Fibroblast of lung (primary cell): ENCODE measurements at regions not wholly inside any gene's neighbourhood (a gene's known extent, or its start where the extent isn't known, plus 50 kb on each side); places are given as distances from the start of the nearest gene placed in this dataset.

Experiments
- DNase-seq, 2 donors: peaks; one replicate each; pipeline versions ENCODE4 v3.0.0 to v3.0.0-alpha.2; 2010; ENCODE audit warnings: low read depth in 2 of 2
- H2AFZ ChIP-seq: 2 replicates; pipeline ENCODE4 v1.5.1; 2012; ENCODE audit warnings: low read length, control low read depth, inconsistent platforms
- H3K27ac ChIP-seq: 2 replicates; pipeline ENCODE4 v1.5.1; 2011; ENCODE audit warnings: low read length, control low read depth; ENCODE audit not compliant: insufficient read depth
- H3K27me3 ChIP-seq: 2 replicates; pipeline ENCODE4 v1.5.1; 2011; ENCODE audit warnings: mild to moderate bottlenecking, low read length; ENCODE audit not compliant: control insufficient read depth, insufficient read depth
- H3K36me3 ChIP-seq: 2 replicates; pipeline ENCODE4 v1.5.1; 2011; ENCODE audit warnings: low read length; ENCODE audit not compliant: control insufficient read depth, insufficient read depth
- H3K4me1 ChIP-seq: 2 replicates; pipeline ENCODE4 v1.5.1; 2011; ENCODE audit warnings: low read length; ENCODE audit not compliant: control insufficient read depth, insufficient read depth; ENCODE audit errors: extremely low read depth
- H3K4me2 ChIP-seq: 2 replicates; pipeline ENCODE4 v1.5.1; 2011; ENCODE audit warnings: low read length, control low read depth; ENCODE audit not compliant: insufficient read depth; ENCODE audit errors: extremely low read depth
- H3K4me3 ChIP-seq, 4 experiments: fragments of 200-600 bp in 1 of 4; sonication (generic) in 1 of 4; replicated peaks in 1 of 4; 2 replicates each; pipeline ENCODE4 v1.5.1; 2011 to 2016; ENCODE audit warnings: low read length in 4 of 4, low read depth in 3 of 4, mild to moderate bottlenecking in 3 of 4, control low read depth in 2 of 4, inconsistent platforms in 1 of 4, mixed read lengths in 1 of 4; ENCODE audit not compliant: insufficient read depth in 1 of 4; ENCODE audit errors: control extremely low read depth in 1 of 4
- H3K79me2 ChIP-seq: 2 replicates; pipeline ENCODE4 v1.5.1; 2012; ENCODE audit warnings: mild to moderate bottlenecking, low read length, inconsistent platforms; ENCODE audit not compliant: control insufficient read depth, insufficient read depth
- H3K9ac ChIP-seq: 2 replicates; pipeline ENCODE4 v1.5.1; 2011; ENCODE audit warnings: mild to moderate bottlenecking, low read length, control low read depth; ENCODE audit not compliant: insufficient read depth
- H3K9me3 ChIP-seq: 2 replicates; pipeline ENCODE4 v1.5.1; 2012; ENCODE audit warnings: low read depth, low read length; ENCODE audit not compliant: control insufficient read depth, insufficient read depth
- H4K20me1 ChIP-seq: 2 replicates; pipeline ENCODE4 v1.5.1; 2011; ENCODE audit warnings: low read length; ENCODE audit not compliant: control insufficient read depth, insufficient read depth; ENCODE audit errors: extremely low read depth
- CTCF ChIP-seq, 2 donors: IDR thresholded peaks in 1 of 2; conservative IDR thresholded peaks in 1 of 2; 1 replicate in 1 of 2; 2 replicates in 1 of 2; pipeline ENCODE4 v1.5.1; 2011 to 2012; ENCODE audit warnings: low read length in 2 of 2, control low read depth in 1 of 2, inconsistent platforms in 1 of 2, low read depth in 1 of 2, mild to moderate bottlenecking in 1 of 2
- EZH2 ChIP-seq: IDR thresholded peaks from 2 replicates; pipeline ENCODE4 v1.5.1; 2012; ENCODE audit warnings: low read length, control low read depth, mild to moderate bottlenecking; ENCODE audit errors: missing control alignments

- H3K4me3 ChIP-seq: no peak overlapping the region
- no peaks in the 10 kb centered on the region for H3K9me3 ChIP-seq
Measured at GRCh38 chr2:220417503-220417902, 790.1 kb downstream of the SLC4A3 start.

GRCh38 chr2:220419647-220420046 is 792.2 kb downstream of the SLC4A3 start:
- TF ChIP-seq EZH2 (no peak), CTCF (conservative IDR thresholded peaks at IDR 0.05 in 1 of 2, IDR thresholded peaks at IDR 0.05 in 1 of 2; ENCODE audit: low read depth in 1 of 2, low read length in 2 of 2) (no peak)
- peak; percentile 8 to 12 for DNase-seq
- no peak overlapping the region for H2AFZ ChIP-seq

More at GRCh38 chr2:220417503-220417902, 790.1 kb downstream of the SLC4A3 start:
- Histone ChIP-seq H3K79me2 (no peaks in the 10 kb centered on the region), H3K4me1 (no peaks in the 10 kb centered on the region), H2AFZ (no peak overlapping the region), H3K27ac (no peak overlapping the region), H3K4me2 (no peak overlapping the region), H4K20me1 (no peaks in the 10 kb centered on the region), H3K9ac (no peak overlapping the region), H3K36me3 (no peaks in the 10 kb centered on the region), H3K27me3 (no peaks in the 10 kb centered on the region)
- no peak for TF ChIP-seq EZH2
- DNase-seq: no peak

GRCh38 chr2:220420820-220421219 is 793.4 kb downstream of the SLC4A3 start:
- Histone ChIP-seq H3K27ac (no peak overlapping the region), H2AFZ (no peak overlapping the region), H3K9ac (no peak overlapping the region), H3K4me3 (no peak overlapping the region), H4K20me1 (no peaks in the 10 kb centered on the region), H3K4me2 (no peak overlapping the region), H3K27me3 (no peaks in the 10 kb centered on the region), H3K9me3 (no peaks in the 10 kb centered on the region), H3K79me2 (no peaks in the 10 kb centered on the region), H3K36me3 (no peaks in the 10 kb centered on the region), H3K4me1 (no peaks in the 10 kb centered on the region)
- DNase-seq: no peak
- TF ChIP-seq CTCF (conservative IDR thresholded peaks at IDR 0.05 in 1 of 2, IDR thresholded peaks at IDR 0.05 in 1 of 2; ENCODE audit: low read depth in 1 of 2, low read length in 2 of 2): no peak
- no peak for TF ChIP-seq EZH2

More at GRCh38 chr2:220419647-220420046, 792.2 kb downstream of the SLC4A3 start:
- Histone ChIP-seq H3K9me3 (no peaks in the 10 kb centered on the region), H3K27me3 (no peaks in the 10 kb centered on the region), H3K4me1 (no peaks in the 10 kb centered on the region), H3K4me3 (no peak overlapping the region), H3K4me2 (no peak overlapping the region), H3K9ac (no peak overlapping the region), H3K79me2 (no peaks in the 10 kb centered on the region), H3K36me3 (no peaks in the 10 kb centered on the region), H4K20me1 (no peaks in the 10 kb centered on the region), H3K27ac (no peak overlapping the region)
